ENCODE measurements at regions not wholly inside any gene's neighbourhood (a gene's known extent, or its start where the extent isn't known, plus 50 kb on each side); places are given as distances from the start of the nearest gene placed in this dataset.

- intact Hi-C loops (cut with micrococcal nuclease): no loop called here
- BruUV-seq (replicated peaks): no TSS peak
- H3K4me1 ChIP-seq (ENCODE audit: control insufficient read depth in 1 of 2, insufficient read depth in 2 of 2, low read length in 2 of 2): no peaks in the 10 kb centered on the region
- ATAC-seq (no peak), DNase-seq (ENCODE audit: low read depth, low spot score) (no peak)
- no peaks in the 10 kb centered on the region for H3K36me3 ChIP-seq (ENCODE audit: control insufficient read depth in 1 of 2, insufficient read depth in 2 of 2, low read length in 2 of 2)
- RAD21 ChIA-PET (ENCODE audit: low non-redundant PET in 1 of 2, low total read pairs in 2 of 2, uncharacterized antibody in 2 of 2, unreplicated experiment in 2 of 2): no interaction called here
- H3K79me2 ChIP-seq (ENCODE audit: insufficient read depth, low read length): no peaks in the 10 kb centered on the region
- H3K9me2 ChIP-seq (ENCODE audit: insufficient read depth): no peaks in the 10 kb centered on the region
- H3K27me3 ChIP-seq (ENCODE audit: insufficient read depth, low read length): no peaks in the 10 kb centered on the region
- CTCF ChIA-PET: no interaction called here
- TF ChIP-seq CEBPB (IDR thresholded peaks at IDR 0.05; ENCODE audit: low read depth) (no peak), MAX (IDR thresholded peaks at IDR 0.05) (no peak)
- no peak overlapping the region for H3K4me3 ChIP-seq (replicated peaks in 1 of 2; ENCODE audit: low read depth in 1 of 2, low read length in 2 of 2)
- POLR2A ChIA-PET: no interaction called here
- no peaks in the 10 kb centered on the region for H3K9me3 ChIP-seq (ENCODE audit: control insufficient read depth in 1 of 2, insufficient read depth in 1 of 2, low read depth in 1 of 2, low read length in 2 of 2)
- no peak overlapping the region for H3K9ac ChIP-seq (ENCODE audit: low read length)
- no peak overlapping the region for H2AFZ ChIP-seq (ENCODE audit: low read depth, low read length, poor library complexity, severe bottlenecking)
- no peak overlapping the region for H3K27ac ChIP-seq (ENCODE audit: low read depth, low read length)
- H3K4me2 ChIP-seq (ENCODE audit: low read length): no peak overlapping the region
- no peaks in the 10 kb centered on the region for H4K20me1 ChIP-seq (ENCODE audit: insufficient read depth)
Observed at GRCh38 chr12:71282925-71283324, 125.1 kb upstream of the TSPAN8 start.

GRCh38 chr12:71282020-71282419 lies 124.2 kb upstream of the TSPAN8 start:
- Histone ChIP-seq H3K4me3 (replicated peaks in 1 of 2; ENCODE audit: low read depth in 1 of 2, low read length in 2 of 2) (no peak overlapping the region), H3K27me3 (ENCODE audit: insufficient read depth, low read length) (no peaks in the 10 kb centered on the region), H2AFZ (ENCODE audit: low read depth, low read length, poor library complexity, severe bottlenecking) (no peak overlapping the region), H4K20me1 (ENCODE audit: insufficient read depth) (no peaks in the 10 kb centered on the region), H3K27ac (ENCODE audit: low read depth, low read length) (no peak overlapping the region), H3K4me1 (ENCODE audit: control insufficient read depth in 1 of 2, insufficient read depth in 2 of 2, low read length in 2 of 2) (no peaks in the 10 kb centered on the region), H3K36me3 (ENCODE audit: control insufficient read depth in 1 of 2, insufficient read depth in 2 of 2, low read length in 2 of 2) (no peaks in the 10 kb centered on the region), H3K4me2 (ENCODE audit: low read length) (no peak overlapping the region), H3K9ac (ENCODE audit: low read length) (no peak overlapping the region), H3K9me2 (ENCODE audit: insufficient read depth) (no peaks in the 10 kb centered on the region), H3K9me3 (ENCODE audit: control insufficient read depth in 1 of 2, insufficient read depth in 1 of 2, low read depth in 1 of 2, low read length in 2 of 2) (no peaks in the 10 kb centered on the region), H3K79me2 (ENCODE audit: insufficient read depth, low read length) (no peaks in the 10 kb centered on the region)
- ATAC-seq (no peak), DNase-seq (ENCODE audit: low read depth, low spot score) (no peak)
- intact Hi-C loops (cut with micrococcal nuclease): no loop called here
- POLR2A ChIA-PET: no interaction called here
- RAD21 ChIA-PET (ENCODE audit: low non-redundant PET in 1 of 2, low total read pairs in 2 of 2, uncharacterized antibody in 2 of 2, unreplicated experiment in 2 of 2): no interaction called here
- CTCF ChIA-PET: no interaction called here
- no TSS peak for BruUV-seq (replicated peaks)
- TF ChIP-seq ZFX (IDR thresholded peaks at IDR 0.05) (no peak), MAX (IDR thresholded peaks at IDR 0.05) (no peak), POLR2AphosphoS5 (IDR thresholded peaks at IDR 0.05; ENCODE audit: low read depth, low read length) (no peak), POLR2A (IDR thresholded peaks at IDR 0.05; ENCODE audit: borderline replicate concordance, extremely low read depth, insufficient read depth, insufficient read length) (no peak)

Data from HCT116 (cell line).